HUES64 (cell line): ENCODE measurements at regions not wholly inside any gene's neighbourhood (a gene's known extent, or its start where the extent isn't known, plus 50 kb on each side); places are given as distances from the start of the nearest gene placed in this dataset.

Experiments used
- H3K27ac ChIP-seq: 2 replicates; pipeline ENCODE4 v1.7.0; 2013; ENCODE audit warnings: low read depth, low read length, inconsistent platforms
- H3K27me3 ChIP-seq: 2 replicates; pipeline ENCODE4 v1.6.1; 2013; ENCODE audit warnings: mild to moderate bottlenecking, low read length; ENCODE audit not compliant: insufficient read depth
- H3K36me3 ChIP-seq: 2 replicates; pipeline ENCODE4 v1.6.1; 2013; ENCODE audit warnings: mild to moderate bottlenecking, low read length; ENCODE audit not compliant: insufficient read depth
- H3K4me1 ChIP-seq: 2 replicates; pipeline ENCODE4 v1.6.1; 2013; ENCODE audit warnings: mild to moderate bottlenecking, low read length, moderate library complexity; ENCODE audit not compliant: insufficient read depth
- H3K4me3 ChIP-seq: 2 replicates; pipeline ENCODE4 v1.5.1; 2013; ENCODE audit warnings: mild to moderate bottlenecking, low read length, moderate library complexity
- H3K9ac ChIP-seq: 2 replicates; pipeline ENCODE4 v1.6.1; 2013; ENCODE audit warnings: mild to moderate bottlenecking, low read depth, low read length
- H3K9me3 ChIP-seq: 2 replicates; pipeline ENCODE4 v1.6.1; 2013; ENCODE audit warnings: low read depth, low read length; ENCODE audit not compliant: insufficient read depth
- WGBS: fragments of 150-250, 120-280 bp; methylation state at CpG from one replicate; pipeline ENCODE4 v1.1.7; 2013; ENCODE audit warnings: missing lambda C conversion rate; 5-methylcytosine and 5-hydroxymethylcytosine counted together

GRCh38 chr18:78589916-78590437 is 389.6 kb upstream of the SALL3 start:
- Histone ChIP-seq H3K27ac (no peak overlapping the region), H3K9ac (no peak overlapping the region), H3K36me3 (no peaks in the 10 kb centered on the region), H3K4me1 (peaks cover 19% of the 10 kb centered on the region), H3K27me3 (no peaks in the 10 kb centered on the region), H3K4me3 (no peak overlapping the region), H3K9me3 (peaks cover 16% of the 10 kb centered on the region; the same call in 1 of the 2 replicates)
- 92% methylated on average over 9 of the region's 9 CpGs for WGBS

GRCh38 chr18:78595453-78595852 is 384.2 kb upstream of the SALL3 start:
- H3K4me3 ChIP-seq = no peak overlapping the region
- no peaks in the 10 kb centered on the region for H3K36me3 ChIP-seq
- H3K4me1 ChIP-seq = peaks cover 21% of the 10 kb centered on the region
- no peaks in the 10 kb centered on the region for H3K27me3 ChIP-seq
- 97% methylated on average over 4 of the region's 4 CpGs for WGBS
- no peak overlapping the region for H3K27ac ChIP-seq
- no peak overlapping the region for H3K9ac ChIP-seq
- peaks cover 16% of the 10 kb centered on the region; the same call in 1 of the 2 replicates for H3K9me3 ChIP-seq

GRCh38 chr18:78595924-78596573 is 383.6 kb upstream of the SALL3 start:
- Histone ChIP-seq H3K9ac (no peak overlapping the region), H3K27ac (peak overlapping the region; percentile 42; the same call in 1 of the 2 replicates), H3K27me3 (no peaks in the 10 kb centered on the region), H3K9me3 (peaks cover 16% of the 10 kb centered on the region; the same call in 1 of the 2 replicates), H3K36me3 (no peaks in the 10 kb centered on the region), H3K4me3 (no peak overlapping the region), H3K4me1 (peaks cover 19% of the 10 kb centered on the region)
- WGBS = 79% methylated on average over 9 of the region's 9 CpGs

GRCh38 chr18:78596794-78597345 is 382.7 kb upstream of the SALL3 start:
- Histone ChIP-seq H3K27ac (peak overlapping the region; percentile 59), H3K9me3 (peaks cover 16% of the 10 kb centered on the region; the same call in 1 of the 2 replicates), H3K9ac (no peak overlapping the region), H3K4me1 (peaks cover 19% of the 10 kb centered on the region), H3K4me3 (no peak overlapping the region), H3K27me3 (no peaks in the 10 kb centered on the region), H3K36me3 (no peaks in the 10 kb centered on the region)
- 33% methylated on average over 8 of the region's 8 CpGs for WGBS

- H3K4me3 ChIP-seq = no peak overlapping the region
- no peak overlapping the region for H3K9ac ChIP-seq
- no peak overlapping the region for H3K27ac ChIP-seq
- no peaks in the 10 kb centered on the region for H3K27me3 ChIP-seq
- no peaks in the 10 kb centered on the region for H3K9me3 ChIP-seq
- 91% methylated on average over 14 of the region's 14 CpGs for WGBS
- peaks cover 13% of the 10 kb centered on the region for H3K4me1 ChIP-seq
- H3K36me3 ChIP-seq = no peaks in the 10 kb centered on the region
Measured at GRCh38 chr18:78601349-78601748, 378.3 kb upstream of the SALL3 start.

GRCh38 chr18:78601923-78602322 is 377.7 kb upstream of the SALL3 start:
- H3K4me3 ChIP-seq = no peak overlapping the region
- no peaks in the 10 kb centered on the region for H3K27me3 ChIP-seq
- H3K27ac ChIP-seq = no peak overlapping the region
- no peaks in the 10 kb centered on the region for H3K36me3 ChIP-seq
- 91% methylated on average over 7 of the region's 7 CpGs for WGBS
- no peak overlapping the region for H3K9ac ChIP-seq
- H3K9me3 ChIP-seq = no peaks in the 10 kb centered on the region
- H3K4me1 ChIP-seq = peaks cover 7% of the 10 kb centered on the region

GRCh38 chr18:78602430-78602829 is 377.2 kb upstream of the SALL3 start:
- no peaks in the 10 kb centered on the region for H3K36me3 ChIP-seq
- WGBS = 94% methylated on average over 12 of the region's 12 CpGs
- H3K4me1 ChIP-seq = peaks cover 2% of the 10 kb centered on the region
- no peaks in the 10 kb centered on the region for H3K27me3 ChIP-seq
- H3K9me3 ChIP-seq = no peaks in the 10 kb centered on the region
- H3K9ac ChIP-seq = no peak overlapping the region
- no peak overlapping the region for H3K27ac ChIP-seq
- H3K4me3 ChIP-seq = no peak overlapping the region

GRCh38 chr18:78603102-78603983 is 376.3 kb upstream of the SALL3 start:
- no peaks in the 10 kb centered on the region for H3K36me3 ChIP-seq
- WGBS = 94% methylated on average over 25 of the region's 25 CpGs
- no peak overlapping the region for H3K27ac ChIP-seq
- no peaks in the 10 kb centered on the region for H3K27me3 ChIP-seq
- no peak overlapping the region for H3K9ac ChIP-seq
- H3K4me1 ChIP-seq = no peaks in the 10 kb centered on the region
- H3K4me3 ChIP-seq = no peak overlapping the region
- H3K9me3 ChIP-seq = no peaks in the 10 kb centered on the region

GRCh38 chr18:78605255-78605654 is 374.4 kb upstream of the SALL3 start:
- 97% methylated on average over 16 of the region's 16 CpGs for WGBS
- H3K4me3 ChIP-seq = no peak overlapping the region
- H3K9ac ChIP-seq = no peak overlapping the region
- no peaks in the 10 kb centered on the region for H3K4me1 ChIP-seq
- H3K27me3 ChIP-seq = no peaks in the 10 kb centered on the region
- no peak overlapping the region for H3K27ac ChIP-seq
- H3K36me3 ChIP-seq = no peaks in the 10 kb centered on the region
- H3K9me3 ChIP-seq = no peaks in the 10 kb centered on the region

- Histone ChIP-seq H3K4me1 (no peaks in the 10 kb centered on the region), H3K27ac (no peak overlapping the region), H3K9me3 (no peaks in the 10 kb centered on the region), H3K27me3 (no peaks in the 10 kb centered on the region), H3K9ac (no peak overlapping the region), H3K4me3 (no peak overlapping the region), H3K36me3 (no peaks in the 10 kb centered on the region)
- 95% methylated on average over 17 of the region's 17 CpGs for WGBS
Measured at GRCh38 chr18:78607221-78607620, 372.4 kb upstream of the SALL3 start.

- Histone ChIP-seq H3K9ac (no peak overlapping the region), H3K9me3 (no peaks in the 10 kb centered on the region), H3K4me1 (no peaks in the 10 kb centered on the region), H3K36me3 (no peaks in the 10 kb centered on the region), H3K27me3 (no peaks in the 10 kb centered on the region), H3K27ac (no peak overlapping the region), H3K4me3 (no peak overlapping the region)
- 94% methylated on average over 15 of the region's 15 CpGs for WGBS
Measured at GRCh38 chr18:78607784-78608183, 371.8 kb upstream of the SALL3 start.
